SW480 (cell line): ENCODE measurements at regions not wholly inside any gene's neighbourhood (a gene's known extent, or its start where the extent isn't known, plus 50 kb on each side); places are given as distances from the start of the nearest gene placed in this dataset.
A peak's percentile ranks its signal among the peaks of the same experiment; 100 is the strongest.
"Not testable (repeated sequence)": the region's sequence is repeated elsewhere in the genome, so short reads cannot be mapped to it uniquely, and the experiment has no call there.

Source experiments
- DNase-seq: peaks from one replicate; pipeline ENCODE4 v3.0.0-alpha.2; 2016; ENCODE audit warnings: low spot score

DNA sequence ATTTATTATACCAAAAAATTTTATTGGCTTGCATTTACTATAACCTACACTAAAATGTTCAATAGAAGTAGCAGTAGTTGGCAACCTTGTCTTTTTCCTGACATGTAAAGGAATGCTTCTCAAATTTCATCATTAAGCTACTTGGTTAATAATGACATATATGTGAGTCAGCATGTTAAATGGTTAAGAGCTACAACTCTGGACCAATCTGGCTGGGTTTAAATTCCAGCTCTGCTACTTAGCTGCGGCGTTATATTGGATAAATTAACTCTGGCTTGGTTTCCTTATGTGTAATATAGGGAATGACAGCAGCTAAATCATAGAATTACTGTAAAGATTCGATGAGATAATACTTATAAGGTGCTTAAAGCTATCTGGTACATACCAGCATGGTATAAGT lies 53.7 kb upstream of the OTOGL start:
- DNase-seq: no peak

DNA sequence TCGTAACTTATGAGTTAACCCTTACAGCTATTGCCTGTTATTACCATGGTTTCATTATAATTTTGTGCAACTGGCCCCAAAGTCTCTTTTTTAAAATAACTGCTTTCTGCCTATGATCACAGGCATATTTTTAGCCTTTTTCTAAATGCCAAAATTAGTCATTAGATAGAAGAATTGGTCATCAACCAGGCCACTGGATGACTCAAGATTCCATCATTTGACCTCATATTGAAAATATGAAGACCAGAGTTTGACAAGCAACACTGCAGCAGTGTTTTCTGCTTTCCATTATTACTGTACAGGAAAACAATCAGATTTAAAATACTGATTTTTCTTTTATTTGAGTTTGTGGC lies 54.7 kb upstream of the OTOGL start:
- DNase-seq: no peak

- DNase-seq: no peak
These were observed 57.6 kb upstream of the OTOGL start for GRCh38 chr12:80041692-80042091.

- DNase-seq: no peak
These were observed 58.3 kb upstream of the OTOGL start for GRCh38 chr12:80041071-80041470.

DNA sequence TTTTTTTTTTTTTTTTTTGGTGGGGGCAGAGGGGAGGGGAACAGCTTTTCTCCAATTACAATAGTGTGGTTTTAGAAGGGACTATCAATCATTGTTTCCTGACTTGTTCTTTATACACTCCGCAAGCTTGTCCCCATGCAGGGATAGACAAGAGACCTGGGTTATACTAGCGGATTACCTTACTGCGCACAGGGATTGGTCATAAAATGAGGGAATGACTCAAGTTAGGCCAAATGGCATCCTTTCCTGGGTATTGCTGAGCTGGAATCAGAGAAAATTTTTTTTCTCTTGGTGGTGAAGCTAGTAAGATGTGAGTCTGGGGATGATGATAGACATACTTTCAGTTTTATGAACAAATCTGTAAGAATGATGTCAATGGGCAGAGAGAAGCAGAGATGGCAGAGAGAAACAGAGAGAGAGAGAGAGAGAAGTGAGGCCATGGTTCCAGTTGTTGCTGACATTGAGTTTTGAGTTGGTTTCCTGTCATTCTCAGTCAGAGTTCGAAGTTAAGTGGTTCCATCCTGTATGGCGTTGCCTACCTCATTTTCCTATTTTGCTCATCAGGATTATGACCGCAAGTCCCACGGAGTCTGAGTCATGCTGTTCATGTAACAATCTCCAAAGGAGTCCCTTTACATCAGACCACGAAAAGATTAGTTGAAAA lies 59.1 kb upstream of the OTOGL start:
- DNase-seq: no peak

GRCh38 chr12:80038062-80038560 lies 61.2 kb upstream of the OTOGL start:
- DNase-seq: no peak

- DNase-seq: no peak
These were observed 65.9 kb upstream of the OTOGL start for GRCh38 chr12:80033448-80033847.

DNA sequence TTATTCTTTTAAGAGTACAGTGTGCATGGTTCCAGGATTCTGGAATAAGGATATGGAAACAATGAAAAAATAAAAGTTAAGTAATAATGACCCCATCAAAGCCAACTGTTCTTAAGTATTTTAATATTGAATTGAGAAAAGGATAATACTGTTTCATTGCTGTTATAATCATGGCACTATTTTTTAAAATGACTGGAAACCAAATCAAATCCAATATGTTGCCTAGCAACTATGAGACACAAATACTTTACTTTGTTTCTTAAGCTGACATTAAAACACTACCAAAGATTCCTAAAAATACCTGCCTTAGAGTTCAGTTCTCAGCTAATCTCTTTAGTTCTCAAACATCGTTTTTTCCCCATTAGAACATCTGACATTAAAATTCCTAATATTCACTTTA lies 66.4 kb upstream of the OTOGL start:
- DNase-seq: no peak

DNA sequence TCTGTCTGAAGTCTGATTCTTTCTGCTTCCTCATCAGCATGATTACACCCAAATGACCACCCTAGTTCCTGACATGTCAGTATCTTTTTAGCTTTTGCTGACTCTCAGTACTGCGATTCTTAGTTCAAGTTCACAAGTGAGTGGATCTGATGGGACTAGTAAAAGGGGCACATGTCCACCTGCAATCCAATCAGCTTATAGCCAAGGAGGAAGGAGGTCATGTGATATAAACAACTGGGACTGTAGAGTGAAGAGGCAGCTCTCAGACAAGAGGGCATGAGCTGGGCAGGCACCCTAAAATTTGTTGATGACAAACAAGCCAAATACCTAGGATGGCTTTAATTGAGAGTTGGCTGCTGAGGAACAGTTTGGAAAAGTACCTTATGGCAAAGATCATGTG lies 68.1 kb upstream of the OTOGL start:
- no peak for DNase-seq

GRCh38 chr12:80025638-80026037 lies 73.7 kb upstream of the OTOGL start:
- no peak for DNase-seq

DNA sequence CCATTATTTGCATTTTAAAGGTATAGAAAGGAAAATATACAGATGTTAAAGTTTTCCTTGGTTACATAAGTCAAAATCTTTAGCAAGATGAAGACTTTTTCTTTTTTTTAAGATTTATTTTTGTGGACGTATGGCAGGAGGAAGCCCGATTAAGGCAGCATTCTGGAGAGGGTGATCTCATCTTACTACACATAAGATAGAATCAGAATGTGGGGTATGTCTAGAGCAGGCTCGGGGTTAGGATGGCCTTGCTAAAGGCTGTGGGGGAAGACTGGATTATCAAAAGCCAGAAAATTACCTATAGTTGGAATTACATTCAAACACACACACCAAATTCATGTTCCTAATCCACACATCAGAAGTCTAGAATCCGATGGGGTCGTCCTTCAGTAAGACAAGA lies 79.6 kb upstream of the OTOGL start:
- no peak for DNase-seq

DNA sequence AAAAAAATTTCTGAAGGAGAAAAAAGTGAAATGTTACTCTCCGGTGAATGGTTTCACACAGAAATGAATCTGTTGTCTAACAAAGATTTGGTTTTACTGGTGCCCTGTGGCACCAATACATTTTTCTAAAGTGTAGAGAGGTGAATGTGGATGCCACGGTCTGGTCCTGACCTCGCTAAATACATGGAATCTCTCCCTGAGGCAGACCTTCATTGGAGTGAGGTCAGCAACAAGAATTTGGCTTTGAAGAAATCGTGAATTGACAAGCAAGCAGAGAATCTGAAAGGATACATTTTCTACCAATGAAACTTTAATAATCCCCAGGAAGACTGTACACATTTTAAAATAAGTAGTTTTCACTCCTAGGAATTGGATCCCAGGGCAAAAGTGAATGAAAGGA lies 81.2 kb upstream of the OTOGL start:
- DNase-seq: no peak

GRCh38 chr12:80017261-80017870 lies 82.0 kb upstream of the OTOGL start:
- no peak for DNase-seq

DNA sequence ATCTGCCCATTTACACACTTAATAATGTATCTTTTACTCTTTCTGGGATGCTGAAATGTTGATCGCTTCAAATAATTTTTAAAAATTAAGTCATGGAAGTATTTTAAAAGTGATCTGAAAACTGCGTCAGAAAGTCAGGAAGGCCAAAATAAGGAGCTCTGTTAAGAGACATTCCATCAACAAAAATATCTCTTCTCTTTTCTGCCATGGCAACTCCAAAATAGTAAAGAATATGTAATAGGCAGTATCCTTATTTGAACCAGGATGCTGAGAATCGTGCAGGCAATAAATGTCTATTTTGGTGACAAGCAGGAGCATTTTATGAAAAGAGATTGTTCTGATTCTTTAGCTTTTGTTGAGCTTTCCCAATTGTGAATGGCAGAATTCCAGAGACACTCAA lies 81.8 kb upstream of the PPP1R12A start:
- DNase-seq: no peak

DNA sequence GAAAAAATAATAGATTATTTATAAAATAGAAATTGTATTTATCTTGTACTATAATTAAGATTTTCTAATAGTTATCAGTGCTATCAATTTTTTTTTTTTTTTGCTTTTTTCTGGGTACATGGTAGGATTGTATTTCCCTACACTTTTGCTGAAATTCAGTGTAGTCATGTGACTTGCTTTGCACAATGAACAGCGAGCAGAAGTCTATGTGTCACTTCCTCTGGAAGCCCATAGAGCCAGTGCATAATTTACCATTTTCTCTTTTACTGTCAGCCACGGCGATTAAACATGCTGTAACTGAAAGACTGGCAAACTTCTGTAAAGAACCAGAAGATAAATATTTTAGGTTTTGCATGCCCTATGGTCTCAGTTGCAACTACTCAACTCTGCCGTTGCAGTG lies 80.8 kb upstream of the PPP1R12A start:
- no peak for DNase-seq

- not testable (repeated sequence) for DNase-seq
These were observed 68.8 kb upstream of the PPP1R12A start for GRCh38 chr12:80003744-80004143.

DNA sequence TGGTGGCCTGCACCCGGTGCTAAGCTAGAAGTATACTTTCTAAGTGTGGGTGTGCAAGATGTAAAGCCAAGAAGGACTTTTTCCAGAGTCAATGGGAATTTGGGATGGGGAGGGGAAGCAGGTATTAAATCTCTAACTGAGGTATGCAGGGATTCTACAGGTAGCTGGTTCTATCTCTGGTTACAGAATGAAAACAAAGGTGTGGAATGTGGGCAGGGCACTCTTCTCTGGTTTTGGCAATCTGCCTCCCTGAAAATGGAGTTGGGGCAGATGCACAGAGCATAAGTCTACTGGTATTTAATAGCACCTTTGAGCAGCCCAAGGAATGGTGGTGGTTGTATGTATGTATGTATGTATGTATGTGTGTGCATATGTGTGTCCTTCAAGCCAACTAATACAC lies 66.7 kb upstream of the PPP1R12A start:
- peak; percentile 18 for DNase-seq

DNA sequence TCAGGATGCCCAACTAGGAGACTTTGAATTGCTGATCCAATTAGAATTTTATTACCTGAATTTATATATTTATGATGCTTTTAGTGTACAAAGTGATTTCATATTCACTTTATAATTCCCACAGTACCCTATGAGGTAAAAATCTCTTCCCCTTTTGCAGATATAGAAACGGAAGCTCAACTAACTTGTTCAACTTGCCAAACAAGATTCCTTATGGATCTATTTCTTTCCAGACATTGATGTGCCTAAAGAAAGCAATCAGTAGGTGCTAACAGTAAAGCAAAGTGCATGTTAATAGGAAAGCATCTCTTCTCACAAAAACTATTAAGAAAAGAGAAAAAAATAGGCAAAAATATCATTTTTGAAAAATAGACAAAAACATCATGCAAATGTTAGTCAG lies 65.9 kb upstream of the PPP1R12A start:
- no peak for DNase-seq

DNA sequence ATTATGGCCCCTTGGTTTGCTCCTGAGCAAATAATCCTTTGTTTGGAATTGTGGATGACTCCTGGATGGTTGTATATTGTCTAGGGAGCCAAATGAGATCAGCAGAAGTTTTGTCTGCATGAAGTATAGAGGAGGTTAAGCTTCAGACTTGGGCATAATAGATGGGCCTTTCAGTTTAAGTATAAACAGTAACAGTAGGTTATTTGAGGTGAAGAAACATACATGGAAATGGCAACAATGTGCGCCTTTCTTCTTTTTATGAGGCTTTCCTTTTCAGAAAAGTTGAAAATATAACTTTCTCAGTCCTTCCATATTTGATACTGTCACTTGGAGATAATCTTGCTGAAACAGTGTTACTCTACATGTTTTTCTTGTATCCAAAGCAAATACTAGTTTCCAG lies 63.7 kb upstream of the PPP1R12A start:
- DNase-seq: no peak

DNA sequence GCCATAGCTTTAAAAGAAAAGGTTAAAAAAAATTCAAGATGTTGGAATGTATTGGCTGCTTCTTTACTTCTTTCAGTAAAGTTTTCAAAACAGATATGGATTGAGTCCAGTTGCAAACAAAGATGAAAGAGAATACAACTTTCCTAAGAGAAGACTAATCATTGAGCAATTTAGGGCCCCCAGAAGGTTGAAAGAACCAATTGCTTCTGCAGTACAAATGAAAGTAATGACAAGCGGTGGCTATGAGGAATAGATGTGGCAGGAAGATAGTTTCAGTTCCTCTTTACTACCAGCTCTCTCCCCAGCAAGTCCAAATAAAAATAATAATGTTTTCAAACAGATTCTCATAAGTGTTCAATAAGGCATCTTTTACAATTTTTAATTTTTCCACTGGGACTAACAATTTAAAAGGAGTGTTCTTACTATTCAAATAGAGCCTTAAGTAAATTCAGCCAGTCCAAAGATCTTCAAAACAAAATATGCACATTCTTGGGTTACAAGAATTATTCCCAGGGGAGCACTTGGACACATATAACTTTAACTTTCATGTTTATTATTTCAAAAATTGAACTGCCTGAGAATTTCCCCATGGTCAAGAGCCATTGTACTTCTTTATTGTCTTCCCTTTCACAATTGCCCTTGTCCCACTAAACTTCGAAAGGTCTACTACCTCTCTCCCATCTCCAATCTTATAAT lies 62.3 kb upstream of the PPP1R12A start:
- no peak for DNase-seq

- not testable (repeated sequence) for DNase-seq
These were observed 60.6 kb upstream of the PPP1R12A start for GRCh38 chr12:79995385-79996084.

GRCh38 chr12:79993106-79993862 lies 58.4 kb upstream of the PPP1R12A start:
- DNase-seq: no peak
